ENCODE measurements at regions not wholly inside any gene's neighbourhood (a gene's known extent, or its start where the extent isn't known, plus 50 kb on each side); places are given as distances from the start of the nearest gene placed in this dataset.
"Not testable (repeated sequence)": the region's sequence is repeated elsewhere in the genome, so short reads cannot be mapped to it uniquely, and the experiment has no call there.

DNA sequence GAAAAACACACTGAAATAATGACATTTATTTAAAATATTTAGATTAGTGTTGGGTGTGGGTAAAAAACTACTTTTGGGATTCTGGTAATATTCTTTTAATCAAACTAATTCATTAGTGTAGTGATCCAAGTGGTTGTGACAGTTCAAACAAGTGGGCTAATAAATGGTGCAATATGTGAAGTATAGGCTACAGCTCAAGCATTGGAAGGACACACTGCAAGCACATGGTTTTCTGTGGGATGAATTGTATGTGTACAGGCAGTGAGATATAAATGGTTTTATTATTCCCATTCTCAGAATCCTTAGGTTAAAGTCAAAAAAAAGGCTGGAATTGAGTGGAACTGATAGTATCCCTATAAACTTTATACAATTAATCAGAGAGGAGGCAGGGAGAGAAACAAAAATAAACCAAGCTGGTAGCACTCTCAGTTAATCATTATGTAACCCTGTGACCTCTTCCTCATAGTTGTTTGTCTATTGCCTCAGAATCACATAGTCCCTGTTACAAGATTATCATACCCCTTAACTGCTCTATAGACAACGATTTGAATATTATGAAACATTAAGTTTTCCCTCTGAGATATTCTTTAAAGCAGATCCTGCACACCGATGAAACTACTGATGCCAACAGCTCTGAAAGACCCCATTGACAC lies 1755.4 kb upstream of the ACO1 start:
- no peaks in the 10 kb centered on the region for H4K20me1 ChIP-seq
- no peak overlapping the region for H3K27ac ChIP-seq
- no peak for TF ChIP-seq Cebpa-rat (IDR thresholded peaks at IDR 0.05)
- H3K4me3 ChIP-seq: no peak overlapping the region
- H3K36me3 ChIP-seq: no peaks in the 10 kb centered on the region
- no peaks in the 10 kb centered on the region for H3K27me3 ChIP-seq
- no peaks in the 10 kb centered on the region for H3K9me3 ChIP-seq (replicated peaks in 1 of 11)
- H3K9ac ChIP-seq: no peak overlapping the region
- no peaks in the 10 kb centered on the region for H3K4me1 ChIP-seq
- H3K4me2 ChIP-seq: no peak overlapping the region

DNA sequence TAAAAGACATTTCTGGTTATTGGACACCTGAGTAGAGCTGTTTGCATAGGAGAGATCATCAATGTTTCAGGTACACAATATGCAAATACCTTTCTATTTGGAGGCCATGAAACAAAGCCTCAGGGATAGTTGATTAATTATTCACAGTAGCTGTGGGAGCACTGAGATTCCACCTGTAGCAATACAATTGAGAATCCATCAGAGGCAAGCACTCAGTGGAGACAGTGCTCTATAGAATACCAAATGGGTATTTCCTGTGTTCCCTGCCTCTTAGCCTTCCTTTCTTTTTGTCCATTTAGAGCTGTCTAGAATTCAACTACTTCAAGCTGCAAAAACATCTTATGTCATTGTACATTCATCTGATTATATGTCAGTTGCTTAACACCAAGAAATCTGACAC lies 1754.0 kb upstream of the ACO1 start:
- Histone ChIP-seq H3K27me3 (no peaks in the 10 kb centered on the region), H3K4me1 (no peaks in the 10 kb centered on the region), H3K9ac (no peak overlapping the region), H3K4me3 (no peak overlapping the region), H3K36me3 (no peaks in the 10 kb centered on the region), H3K4me2 (no peak overlapping the region), H4K20me1 (no peaks in the 10 kb centered on the region), H3K27ac (no peak overlapping the region), H3K9me3 (replicated peaks in 1 of 11) (no peaks in the 10 kb centered on the region)
- no peak for TF ChIP-seq Cebpa-rat (IDR thresholded peaks at IDR 0.05)

DNA sequence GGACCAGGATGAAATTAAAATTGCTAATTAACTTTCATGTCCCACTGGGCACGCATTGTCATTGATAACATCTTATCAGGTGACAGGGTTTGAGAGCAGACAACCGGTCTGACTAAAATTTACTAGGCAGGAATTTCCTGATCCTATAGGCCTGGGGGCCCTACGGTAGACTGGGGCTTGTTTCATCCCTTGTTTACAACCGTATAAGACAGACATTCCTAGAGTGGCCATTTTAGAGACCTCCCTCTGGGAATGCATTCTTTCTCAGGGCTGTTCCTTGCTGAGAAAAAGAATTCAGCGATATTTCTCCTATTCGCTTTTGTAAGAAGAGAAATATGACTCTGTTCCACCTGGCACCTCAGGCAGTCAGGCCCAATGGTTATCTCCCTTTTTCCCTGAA lies 1737.8 kb upstream of the ACO1 start:
- H3K4me2 ChIP-seq, H3K9ac ChIP-seq, H3K36me3 ChIP-seq, H3K4me3 ChIP-seq, H3K27me3 ChIP-seq, H3K27ac ChIP-seq, H4K20me1 ChIP-seq, H3K4me1 ChIP-seq: not testable (repeated sequence)
- peaks cover 12 to 25% (median 17%) of the 10 kb centered on the region in 11 experiments for H3K9me3 ChIP-seq (replicated peaks in 1 of 11)

DNA sequence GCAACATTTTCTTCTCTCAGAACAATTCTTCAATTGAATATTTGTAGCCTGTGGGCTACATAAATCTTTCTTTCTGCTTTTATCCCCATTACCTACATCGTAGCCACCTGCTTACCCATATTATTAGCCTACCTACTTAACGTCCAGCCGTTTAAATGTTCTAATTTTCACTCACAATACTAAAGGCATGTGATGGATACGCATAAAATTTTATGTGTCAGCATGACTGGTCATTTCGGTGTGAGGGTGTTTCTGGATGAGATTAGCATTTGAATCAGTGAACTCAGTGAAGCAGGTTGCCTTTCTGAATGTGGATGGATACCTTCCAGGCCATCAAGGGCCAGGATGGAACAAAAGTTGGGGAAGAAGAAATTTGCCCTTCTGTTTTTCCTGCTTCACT lies 1722.5 kb upstream of the ACO1 start:
- no peak overlapping the region for H3K9ac ChIP-seq
- no peak overlapping the region for H3K4me2 ChIP-seq
- no peaks in the 10 kb centered on the region for H3K27me3 ChIP-seq
- no peak for TF ChIP-seq Cebpa-rat (IDR thresholded peaks at IDR 0.05)
- no peak overlapping the region for H3K27ac ChIP-seq
- H4K20me1 ChIP-seq: no peaks in the 10 kb centered on the region
- no peaks in the 10 kb centered on the region for H3K4me1 ChIP-seq
- H3K4me3 ChIP-seq: no peak overlapping the region
- no peaks in the 10 kb centered on the region for H3K9me3 ChIP-seq (replicated peaks in 1 of 11)
- no peaks in the 10 kb centered on the region for H3K36me3 ChIP-seq

DNA sequence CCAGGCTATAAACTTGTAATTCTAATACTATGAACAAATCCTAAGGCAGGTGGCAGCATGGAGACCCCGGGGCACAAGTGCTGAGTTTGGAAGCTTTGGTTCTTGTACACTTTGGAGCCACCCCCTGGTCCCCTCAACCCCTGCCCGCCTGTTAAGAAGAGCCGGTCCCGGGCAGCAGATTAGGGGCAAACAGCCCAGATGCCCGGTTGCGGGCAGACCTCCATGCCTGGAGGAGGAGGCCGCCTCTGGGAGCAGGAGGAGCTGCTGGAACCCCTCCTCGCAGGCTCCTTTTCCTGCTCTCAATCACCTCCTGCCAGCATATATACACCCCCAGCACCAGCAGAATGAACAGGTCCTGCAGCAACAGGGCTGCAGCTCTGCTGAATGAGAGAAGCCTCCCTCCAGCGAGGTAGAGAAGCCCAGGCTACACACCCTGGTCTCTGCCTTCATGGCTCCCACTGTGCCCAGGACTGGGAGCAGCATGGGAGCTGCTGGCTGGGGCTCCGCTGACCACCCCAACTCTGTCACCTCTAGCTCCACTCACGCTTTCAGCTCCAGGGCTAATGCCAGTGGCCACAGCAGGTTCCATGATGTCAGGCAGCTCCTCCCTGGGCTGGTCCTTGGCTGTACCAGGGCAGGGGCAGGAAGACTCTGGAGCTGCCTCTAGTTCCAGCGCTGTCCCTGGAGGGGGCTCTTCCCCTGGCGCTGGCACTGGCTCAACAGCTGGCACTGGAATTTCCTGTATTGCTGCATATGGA lies 1713.5 kb upstream of the ACO1 start:
- no peak for TF ChIP-seq Cebpa-rat (IDR thresholded peaks at IDR 0.05)
- H3K4me1 ChIP-seq: peaks cover 0 to 7% (median 0%) of the 10 kb centered on the region in 10 experiments; a peak in 1 of 20 replicates
- H3K9ac ChIP-seq: no peak overlapping the region
- H3K27ac ChIP-seq: no peak overlapping the region
- H3K9me3 ChIP-seq (replicated peaks in 1 of 11): no peaks in the 10 kb centered on the region
- no peaks in the 10 kb centered on the region for H3K36me3 ChIP-seq
- H4K20me1 ChIP-seq: no peaks in the 10 kb centered on the region; a peak in 1 of 22 replicates
- H3K27me3 ChIP-seq: no peaks in the 10 kb centered on the region
- H3K4me3 ChIP-seq: no peak overlapping the region
- H3K4me2 ChIP-seq: no peak overlapping the region

DNA sequence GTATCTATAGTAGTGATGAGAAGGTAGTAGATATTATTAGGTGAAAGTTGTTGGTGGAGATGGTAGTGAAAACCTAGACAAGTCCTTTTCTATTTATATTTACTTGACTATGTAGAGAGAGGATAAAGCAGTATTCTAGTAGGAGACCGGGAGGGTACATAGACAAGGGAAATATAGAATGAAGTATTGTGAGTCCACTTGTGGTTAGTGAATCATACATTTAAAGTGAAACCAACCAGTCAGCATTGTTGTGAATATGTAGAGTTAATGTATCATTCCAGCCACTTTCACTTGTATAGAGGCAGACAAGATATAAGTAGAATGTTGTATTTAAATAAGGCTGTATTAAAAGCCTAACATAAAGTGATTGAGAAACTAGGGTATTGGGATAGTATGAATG lies 1711.3 kb upstream of the ACO1 start:
- Histone ChIP-seq H3K27me3 (no peaks in the 10 kb centered on the region), H3K4me3 (no peak overlapping the region), H3K9me3 (replicated peaks in 1 of 11) (no peaks in the 10 kb centered on the region), H3K36me3 (no peaks in the 10 kb centered on the region), H3K9ac (no peak overlapping the region), H3K4me1 (peaks cover 0 to 7% (median 0%) of the 10 kb centered on the region in 10 experiments; a peak in 1 of 20 replicates), H3K27ac (no peak overlapping the region), H3K4me2 (peak overlapping the region in 1 of 11 experiments; percentile 15; a peak in 1 of 22 replicates), H4K20me1 (no peaks in the 10 kb centered on the region; a peak in 1 of 22 replicates)
- no peak for TF ChIP-seq Cebpa-rat (IDR thresholded peaks at IDR 0.05)

DNA sequence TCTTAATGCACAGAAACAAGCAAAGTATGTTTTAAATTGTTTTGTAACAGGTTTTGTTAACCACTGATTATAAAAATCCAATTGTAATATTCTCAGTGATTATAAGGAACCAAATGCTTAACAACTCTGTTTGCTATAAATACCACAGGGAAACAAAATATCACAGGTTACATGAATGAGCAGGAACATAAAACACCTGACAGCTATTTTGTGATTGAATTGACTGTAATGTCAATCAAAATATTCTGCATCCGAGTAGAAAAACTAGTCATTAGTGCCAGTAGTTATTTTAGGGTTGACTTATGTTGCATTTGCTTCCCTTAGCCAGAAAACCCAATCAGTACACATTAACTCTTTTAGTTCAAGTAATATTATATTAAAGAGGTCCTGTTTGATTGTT lies 1707.8 kb upstream of the ACO1 start:
- no peak for TF ChIP-seq Cebpa-rat (IDR thresholded peaks at IDR 0.05)
- Histone ChIP-seq H3K27ac (no peak overlapping the region), H3K9ac (no peak overlapping the region), H3K4me1 (peaks cover 0 to 7% (median 0%) of the 10 kb centered on the region in 10 experiments; a peak in 1 of 20 replicates), H3K9me3 (replicated peaks in 1 of 11) (no peaks in the 10 kb centered on the region), H3K27me3 (no peaks in the 10 kb centered on the region), H3K36me3 (no peaks in the 10 kb centered on the region), H3K4me2 (no peak overlapping the region), H3K4me3 (no peak overlapping the region), H4K20me1 (no peaks in the 10 kb centered on the region)

DNA sequence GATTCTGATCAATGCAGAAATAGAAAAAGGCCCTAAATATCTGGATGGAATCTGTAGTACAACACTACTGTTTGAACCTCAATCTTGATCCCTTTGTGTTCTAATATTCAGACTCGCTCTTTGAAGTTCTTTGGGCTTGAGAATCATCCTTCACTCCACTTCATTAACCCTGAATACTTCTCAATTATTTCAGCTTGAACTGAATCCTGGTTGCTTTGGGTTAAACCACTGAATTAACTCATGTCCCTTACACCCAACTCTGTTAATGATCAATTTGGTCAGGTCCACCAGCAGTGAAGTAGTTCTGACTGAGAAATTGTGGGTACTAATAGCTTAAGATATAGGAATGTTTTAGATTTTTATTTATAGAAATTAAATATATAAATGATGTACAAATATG lies 1707.2 kb upstream of the ACO1 start:
- no peak overlapping the region for H3K9ac ChIP-seq
- H3K36me3 ChIP-seq: no peaks in the 10 kb centered on the region
- H3K27ac ChIP-seq: no peak overlapping the region
- no peaks in the 10 kb centered on the region for H3K9me3 ChIP-seq (replicated peaks in 1 of 11)
- no peak overlapping the region for H3K4me2 ChIP-seq
- TF ChIP-seq Cebpa-rat (IDR thresholded peaks at IDR 0.05): no peak
- H3K27me3 ChIP-seq: no peaks in the 10 kb centered on the region
- H3K4me3 ChIP-seq: no peak overlapping the region
- H4K20me1 ChIP-seq: no peaks in the 10 kb centered on the region
- H3K4me1 ChIP-seq: peaks cover 0 to 7% (median 0%) of the 10 kb centered on the region in 10 experiments; a peak in 1 of 20 replicates

DNA sequence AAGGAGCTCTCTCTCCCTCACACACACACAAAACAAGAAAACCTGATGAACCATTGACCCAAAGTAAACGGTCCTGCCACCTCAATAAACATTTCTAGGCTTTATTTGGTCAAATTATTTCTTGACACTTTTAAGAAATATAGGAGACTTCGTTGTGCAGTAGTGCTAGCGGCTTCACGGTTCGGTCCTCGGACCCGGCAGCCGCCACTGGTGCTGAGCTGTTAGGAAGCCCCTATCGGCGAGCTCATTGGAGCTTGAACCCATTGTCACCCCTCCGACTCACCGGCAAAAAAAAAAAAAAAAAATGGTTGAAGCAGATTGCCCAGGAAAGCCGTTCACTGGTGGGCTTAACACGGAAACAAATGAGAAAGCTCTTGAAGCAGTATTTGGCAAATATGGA lies 1695.6 kb upstream of the ACO1 start:
- Histone ChIP-seq H3K4me2 (no peak overlapping the region), H3K9ac (no peak overlapping the region), H3K36me3 (no peaks in the 10 kb centered on the region), H3K27ac (no peak overlapping the region), H4K20me1 (no peaks in the 10 kb centered on the region), H3K9me3 (replicated peaks in 1 of 11) (no peaks in the 10 kb centered on the region), H3K4me3 (no peak overlapping the region), H3K27me3 (no peaks in the 10 kb centered on the region), H3K4me1 (no peaks in the 10 kb centered on the region)
- no peak for TF ChIP-seq Cebpa-rat (IDR thresholded peaks at IDR 0.05)

DNA sequence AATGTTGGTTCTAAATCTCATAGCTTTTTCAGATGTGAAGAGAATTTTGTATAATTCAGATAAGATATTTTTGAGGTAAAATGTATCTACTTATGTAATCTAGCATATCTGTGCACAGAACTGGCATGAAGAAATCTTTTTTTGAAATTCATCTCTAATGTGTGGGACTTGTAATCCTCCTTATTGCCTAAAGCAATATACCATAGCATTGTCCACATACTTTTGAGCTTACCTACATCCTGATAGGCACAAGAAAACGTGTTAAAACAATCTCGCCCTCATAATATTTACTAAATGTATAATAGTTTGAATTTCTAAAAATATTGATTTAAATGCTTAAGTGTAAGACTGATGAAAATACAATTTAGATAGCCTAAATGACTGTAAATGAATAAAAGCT lies 1686.5 kb upstream of the ACO1 start:
- no peaks in the 10 kb centered on the region for H3K36me3 ChIP-seq
- no peak overlapping the region for H3K9ac ChIP-seq
- H3K9me3 ChIP-seq (replicated peaks in 1 of 11): no peaks in the 10 kb centered on the region
- H3K4me2 ChIP-seq: no peak overlapping the region
- no peaks in the 10 kb centered on the region for H3K27me3 ChIP-seq
- no peak overlapping the region for H3K27ac ChIP-seq
- H3K4me1 ChIP-seq: no peaks in the 10 kb centered on the region
- no peaks in the 10 kb centered on the region for H4K20me1 ChIP-seq
- no peak for TF ChIP-seq Cebpa-rat (IDR thresholded peaks at IDR 0.05)
- no peak overlapping the region for H3K4me3 ChIP-seq
